Peyer's patch (tissue), 4 donors: ENCODE measurements at regions not wholly inside any gene's neighbourhood (a gene's known extent, or its start where the extent isn't known, plus 50 kb on each side); places are given as distances from the start of the nearest gene placed in this dataset.

Source experiments
- POLR2A ChIP-seq, 2 donors: fragments of 450-650 bp; IDR thresholded peaks; one replicate each; pipeline ENCODE4 v1.5.1; 2017; ENCODE audit warnings: antibody characterized with exemption in 2 of 2, mild to moderate bottlenecking in 2 of 2, moderate library complexity in 2 of 2
- TF ChIP-seq, protein P1 (sequence below), 6 experiments: fragments of 450-650 bp in 4 of 6; fragments of 200-600 bp in 2 of 6; sonication (generic) in 1 of 6; IDR thresholded peaks; one replicate each; pipeline ENCODE4 v1.5.1; 2017 to 2019; ENCODE audit warnings: antibody characterized with exemption in 6 of 6, mild to moderate bottlenecking in 3 of 6, moderate library complexity in 1 of 6

DNA sequence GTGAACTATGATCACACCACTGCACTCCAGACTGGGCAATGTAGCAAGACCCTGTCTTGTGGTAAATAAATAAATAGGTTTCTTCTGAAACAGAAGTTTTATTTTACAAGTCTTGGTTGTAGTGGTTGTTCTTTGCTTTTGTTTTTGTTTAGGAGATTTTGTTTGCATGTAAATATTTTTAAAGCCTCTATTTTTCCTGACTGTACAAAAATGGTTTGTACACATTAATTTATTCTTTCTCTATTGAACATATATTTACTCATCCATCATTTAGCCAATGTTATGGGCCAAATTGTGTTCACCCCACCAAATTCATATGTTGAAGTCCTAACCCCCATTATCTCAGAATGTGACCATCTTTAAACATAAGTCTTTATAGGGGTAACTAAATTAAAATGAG lies 580.1 kb downstream of the EPHA4 start:
- TF ChIP-seq, protein P1, sequence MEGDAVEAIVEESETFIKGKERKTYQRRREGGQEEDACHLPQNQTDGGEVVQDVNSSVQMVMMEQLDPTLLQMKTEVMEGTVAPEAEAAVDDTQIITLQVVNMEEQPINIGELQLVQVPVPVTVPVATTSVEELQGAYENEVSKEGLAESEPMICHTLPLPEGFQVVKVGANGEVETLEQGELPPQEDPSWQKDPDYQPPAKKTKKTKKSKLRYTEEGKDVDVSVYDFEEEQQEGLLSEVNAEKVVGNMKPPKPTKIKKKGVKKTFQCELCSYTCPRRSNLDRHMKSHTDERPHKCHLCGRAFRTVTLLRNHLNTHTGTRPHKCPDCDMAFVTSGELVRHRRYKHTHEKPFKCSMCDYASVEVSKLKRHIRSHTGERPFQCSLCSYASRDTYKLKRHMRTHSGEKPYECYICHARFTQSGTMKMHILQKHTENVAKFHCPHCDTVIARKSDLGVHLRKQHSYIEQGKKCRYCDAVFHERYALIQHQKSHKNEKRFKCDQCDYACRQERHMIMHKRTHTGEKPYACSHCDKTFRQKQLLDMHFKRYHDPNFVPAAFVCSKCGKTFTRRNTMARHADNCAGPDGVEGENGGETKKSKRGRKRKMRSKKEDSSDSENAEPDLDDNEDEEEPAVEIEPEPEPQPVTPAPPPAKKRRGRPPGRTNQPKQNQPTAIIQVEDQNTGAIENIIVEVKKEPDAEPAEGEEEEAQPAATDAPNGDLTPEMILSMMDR (IDR thresholded peaks at IDR 0.05): no peak
- TF ChIP-seq POLR2A (IDR thresholded peaks at IDR 0.05): no peak
